A204.1 (cell line): ENCODE measurements at regions not wholly inside any gene's neighbourhood (a gene's known extent, or its start where the extent isn't known, plus 50 kb on each side); places are given as distances from the start of the nearest gene placed in this dataset.

Source experiments
- FAIRE-seq: peaks from 2 replicates; lab custom pipeline; 2012; peaks lifted over from hg19 to GRCh38; lab: Jason Lieb, UNC

GRCh38 chr13:105509981-105510762, 1025.3 kb downstream of the EFNB2 start:
- FAIRE-seq, result no peak

GRCh38 chr13:105506463-105506862, 1029.0 kb downstream of the EFNB2 start:
- FAIRE-seq, result no peak

- FAIRE-seq, result no peak
Observed at GRCh38 chr13:105502193-105502592, 1033.3 kb downstream of the EFNB2 start.

GRCh38 chr13:105497597-105497996, 1037.9 kb downstream of the EFNB2 start:
- no peak for FAIRE-seq

- FAIRE-seq, result no peak
Observed at GRCh38 chr13:105492216-105492615, 1043.2 kb downstream of the EFNB2 start.

GRCh38 chr13:105491345-105491744, 1044.1 kb downstream of the EFNB2 start:
- FAIRE-seq, result no peak

- FAIRE-seq, result no peak
Observed at GRCh38 chr13:105485081-105485480, 1050.4 kb downstream of the EFNB2 start.

GRCh38 chr13:105474983-105475610, 1060.4 kb downstream of the EFNB2 start:
- FAIRE-seq, result no peak

- FAIRE-seq, result no peak
Observed at GRCh38 chr13:105471673-105472072, 1063.8 kb downstream of the EFNB2 start.

GRCh38 chr13:105466376-105466775, 1069.1 kb downstream of the EFNB2 start:
- no peak for FAIRE-seq

- FAIRE-seq, result no peak
Observed at GRCh38 chr13:105465745-105466144, 1069.7 kb downstream of the EFNB2 start, which contains the start of gene DAOA. Gene DAOA (plus strand): TSS chr13:105466045.

- FAIRE-seq, result no peak
Observed at GRCh38 chr13:105465251-105465650, 1070.2 kb downstream of the EFNB2 start.

GRCh38 chr13:105464249-105464648, 1071.2 kb downstream of the EFNB2 start:
- FAIRE-seq, result no peak

- FAIRE-seq, result no peak
Observed at GRCh38 chr13:105463011-105463501, 1072.4 kb downstream of the EFNB2 start.

GRCh38 chr13:105462098-105462497, 1073.4 kb downstream of the EFNB2 start:
- FAIRE-seq, result no peak

GRCh38 chr13:105452895-105453294, 1082.6 kb downstream of the EFNB2 start:
- no peak for FAIRE-seq

GRCh38 chr13:105450784-105451183, 1084.7 kb downstream of the EFNB2 start:
- FAIRE-seq, result no peak

GRCh38 chr13:105448811-105449210, 1086.7 kb downstream of the EFNB2 start:
- FAIRE-seq, result no peak

- FAIRE-seq, result no peak
Observed at GRCh38 chr13:105446197-105446596, 1089.3 kb downstream of the EFNB2 start.

- FAIRE-seq, result no peak
Observed at GRCh38 chr13:105445796-105446195, 1089.7 kb downstream of the EFNB2 start.

GRCh38 chr13:105442949-105443699, 1092.3 kb downstream of the EFNB2 start:
- no peak for FAIRE-seq

GRCh38 chr13:105442040-105442439, 1093.4 kb downstream of the EFNB2 start:
- FAIRE-seq, result no peak
